ENCODE measurements at regions not wholly inside any gene's neighbourhood (a gene's known extent, or its start where the extent isn't known, plus 50 kb on each side); places are given as distances from the start of the nearest gene placed in this dataset.

DNA sequence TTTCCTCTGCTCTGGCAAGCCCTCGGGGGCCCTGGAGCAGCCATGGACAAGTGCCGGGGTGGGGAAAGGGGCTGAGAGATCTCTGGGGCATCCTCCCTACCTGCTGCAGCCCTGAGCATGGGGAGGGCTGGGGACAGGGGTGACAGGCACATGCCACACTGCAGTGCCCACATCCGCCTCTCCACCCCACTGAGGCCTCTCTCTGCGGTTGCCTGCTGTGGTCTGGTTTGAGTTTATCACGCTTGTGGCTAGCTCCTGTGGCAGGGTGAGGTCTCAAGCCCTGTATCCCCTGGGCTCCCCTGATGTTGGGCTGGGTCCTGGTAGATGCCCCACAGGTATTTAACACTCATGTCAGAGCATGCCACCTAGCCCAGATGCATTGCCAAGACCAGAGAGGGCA is 52.9 kb upstream of the MLN start:
- TF ChIP-seq, protein P1, sequence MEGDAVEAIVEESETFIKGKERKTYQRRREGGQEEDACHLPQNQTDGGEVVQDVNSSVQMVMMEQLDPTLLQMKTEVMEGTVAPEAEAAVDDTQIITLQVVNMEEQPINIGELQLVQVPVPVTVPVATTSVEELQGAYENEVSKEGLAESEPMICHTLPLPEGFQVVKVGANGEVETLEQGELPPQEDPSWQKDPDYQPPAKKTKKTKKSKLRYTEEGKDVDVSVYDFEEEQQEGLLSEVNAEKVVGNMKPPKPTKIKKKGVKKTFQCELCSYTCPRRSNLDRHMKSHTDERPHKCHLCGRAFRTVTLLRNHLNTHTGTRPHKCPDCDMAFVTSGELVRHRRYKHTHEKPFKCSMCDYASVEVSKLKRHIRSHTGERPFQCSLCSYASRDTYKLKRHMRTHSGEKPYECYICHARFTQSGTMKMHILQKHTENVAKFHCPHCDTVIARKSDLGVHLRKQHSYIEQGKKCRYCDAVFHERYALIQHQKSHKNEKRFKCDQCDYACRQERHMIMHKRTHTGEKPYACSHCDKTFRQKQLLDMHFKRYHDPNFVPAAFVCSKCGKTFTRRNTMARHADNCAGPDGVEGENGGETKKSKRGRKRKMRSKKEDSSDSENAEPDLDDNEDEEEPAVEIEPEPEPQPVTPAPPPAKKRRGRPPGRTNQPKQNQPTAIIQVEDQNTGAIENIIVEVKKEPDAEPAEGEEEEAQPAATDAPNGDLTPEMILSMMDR (conservative IDR thresholded peaks at IDR 0.05 in 1 of 2, IDR thresholded peaks at IDR 0.05 in 1 of 2; ENCODE audit: low read depth in 1 of 2, low read length in 2 of 2): no peak
- TF ChIP-seq EZH2 (IDR thresholded peaks at IDR 0.05; ENCODE audit: low read length, missing control alignments): no peak

All from fibroblast of lung (primary cell).